GM21526 (cell line): ENCODE measurements at regions not wholly inside any gene's neighbourhood (a gene's known extent, or its start where the extent isn't known, plus 50 kb on each side); places are given as distances from the start of the nearest gene placed in this dataset.

Source experiments
- ATAC-seq: cut with Tn5 transposase; IDR thresholded peaks from one replicate; pipeline ENCODE4 v1.9.1; 2021; ENCODE audit warnings: moderate library complexity; ENCODE audit not compliant: unreplicated experiment, low FRiP score

GRCh38 chr11:127080735-127081134, 80.2 kb upstream of the KIRREL3 start:
- ATAC-seq: no peak

GRCh38 chr11:127075758-127076157, 75.2 kb upstream of the KIRREL3 start:
- no peak for ATAC-seq

GRCh38 chr11:127074151-127074761, 73.7 kb upstream of the KIRREL3 start:
- ATAC-seq: peak; percentile 96

- ATAC-seq: no peak
Observed at GRCh38 chr11:127073621-127074020, 73.1 kb upstream of the KIRREL3 start.

GRCh38 chr11:127071606-127072005, 71.0 kb upstream of the KIRREL3 start:
- no peak for ATAC-seq

GRCh38 chr11:127070808-127071207, 70.2 kb upstream of the KIRREL3 start:
- ATAC-seq: no peak

GRCh38 chr11:127066401-127067090, 66.0 kb upstream of the KIRREL3 start:
- no peak for ATAC-seq

- no peak for ATAC-seq
Observed at GRCh38 chr11:127063241-127063640, 62.7 kb upstream of the KIRREL3 start.

GRCh38 chr11:127061947-127062346, 61.4 kb upstream of the KIRREL3 start:
- ATAC-seq: no peak

- no peak for ATAC-seq
Observed at GRCh38 chr11:127059750-127060149, 59.2 kb upstream of the KIRREL3 start.

- ATAC-seq: no peak
Observed at GRCh38 chr11:127059286-127059685, 58.7 kb upstream of the KIRREL3 start.

- no peak for ATAC-seq
Observed at GRCh38 chr11:127058524-127058923, 58.0 kb upstream of the KIRREL3 start.

GRCh38 chr11:127057126-127057525, 56.6 kb upstream of the KIRREL3 start:
- no peak for ATAC-seq

GRCh38 chr11:127056338-127056971, 55.9 kb upstream of the KIRREL3 start:
- no peak for ATAC-seq

- ATAC-seq: no peak
Observed at GRCh38 chr11:127055236-127055635, 54.7 kb upstream of the KIRREL3 start.

- no peak for ATAC-seq
Observed at GRCh38 chr11:127054153-127054552, 53.6 kb upstream of the KIRREL3 start.

- ATAC-seq: no peak
Observed at GRCh38 chr11:127052404-127052803, 51.8 kb upstream of the KIRREL3 start.
